SK-N-SH (cell line): ENCODE measurements at regions not wholly inside any gene's neighbourhood (a gene's known extent, or its start where the extent isn't known, plus 50 kb on each side); places are given as distances from the start of the nearest gene placed in this dataset.
A peak's percentile ranks its signal among the peaks of the same experiment; 100 is the strongest.

Source experiments
- CTCF ChIA-PET: fragments of 300-600, 350-600 bp; formaldehyde crosslinking; extraction: SDS; loops from one replicate; lab custom pipeline; 2021; lab: Yijun Ruan, JAX
- POLR2A ChIA-PET: fragments of 350-600 bp; sonication (Branson Sonifier 250); formaldehyde crosslinking; extraction: SDS; loops from one replicate; lab custom pipeline; 2020; ENCODE audit warnings: antibody characterized with exemption, inconsistent platforms; lab: Yijun Ruan, JAX
- DNase-seq: peaks from one replicate; pipeline ENCODE4 v3.0.0; 2012
- H2AFZ ChIP-seq: fragments of 200-600 bp; sonication (generic); 2 replicates; pipeline ENCODE4 v1.8.1; 2016; ENCODE audit warnings: antibody characterized with exemption, mild to moderate bottlenecking, low read depth
- H3F3A ChIP-seq: fragments of 200-600 bp; sonication (generic); replicated peaks from 2 replicates; pipeline ENCODE3; 2016; ENCODE audit warnings: antibody characterized with exemption, mild to moderate bottlenecking; ENCODE audit not compliant: insufficient read depth
- H3K27ac ChIP-seq, 2 experiments: fragments of 200-500 bp in 1 of 2; fragments of 200-600 bp in 1 of 2; sonication (Bioruptor generic) in 1 of 2; sonication (generic), shearing (Covaris generic) in 1 of 2; 2 replicates each; pipeline versions ENCODE4 v1.5.1 to v1.6.1; 2014 to 2016; ENCODE audit warnings: low read depth in 2 of 2, inconsistent platforms in 1 of 2, low read length in 1 of 2, mild to moderate bottlenecking in 1 of 2, mixed read lengths in 1 of 2
- H3K27me3 ChIP-seq: fragments of 200-600 bp; sonication (generic), shearing (Covaris generic); 2 replicates; pipeline ENCODE4 v1.6.1; 2016; ENCODE audit warnings: mixed run types; ENCODE audit not compliant: insufficient read depth
- H3K36me3 ChIP-seq, 2 experiments: fragments of 200-500 bp in 1 of 2; fragments of 200-600 bp in 1 of 2; sonication (Bioruptor generic) in 1 of 2; sonication (generic) in 1 of 2; replicated peaks in 1 of 2; 2 replicates each; pipeline versions ENCODE3 to v1.5.1; 2014 to 2016; ENCODE audit warnings: low read length in 1 of 2, mild to moderate bottlenecking in 1 of 2; ENCODE audit not compliant: insufficient read depth in 2 of 2, control insufficient read depth in 1 of 2
- H3K4me1 ChIP-seq, 2 experiments: fragments of 200-500 bp in 1 of 2; fragments of 200-600 bp in 1 of 2; sonication (Bioruptor generic) in 1 of 2; sonication (generic), shearing (Covaris generic) in 1 of 2; 2 replicates each; pipeline versions ENCODE4 v1.5.1 to v1.6.1; 2014 to 2016; ENCODE audit warnings: low read depth in 1 of 2, low read length in 1 of 2, mixed run types in 1 of 2; ENCODE audit not compliant: insufficient read depth in 2 of 2, control insufficient read depth in 1 of 2
- H3K4me2 ChIP-seq: fragments of 200-600 bp; sonication (generic), shearing (Covaris generic); 2 replicates; pipeline ENCODE4 v1.6.1; 2017; ENCODE audit warnings: mixed run types
- H3K4me3 ChIP-seq, 2 experiments: fragments of 200-500 bp in 1 of 2; fragments of 200-600 bp in 1 of 2; sonication (Bioruptor generic) in 1 of 2; sonication (generic), shearing (Covaris generic) in 1 of 2; 2 replicates each; pipeline versions ENCODE4 v1.5.1 to v1.8.1; 2014 to 2016; ENCODE audit warnings: low read depth in 2 of 2, inconsistent platforms in 1 of 2, low read length in 1 of 2, mild to moderate bottlenecking in 1 of 2, mixed read lengths in 1 of 2, moderate library complexity in 1 of 2
- H3K79me2 ChIP-seq: fragments of 200-600 bp; sonication (generic); 2 replicates; pipeline ENCODE4 v1.8.1; 2017; ENCODE audit warnings: mild to moderate bottlenecking; ENCODE audit not compliant: insufficient read depth
- H3K9ac ChIP-seq: fragments of 200-600 bp; sonication (generic); 2 replicates; pipeline ENCODE4 v1.6.1; 2017; ENCODE audit warnings: mixed run types
- H3K9me2 ChIP-seq: fragments of 200-600 bp; sonication (generic); 2 replicates; pipeline ENCODE4 v1.6.1; 2017; ENCODE audit warnings: mixed run types
- H3K9me3 ChIP-seq: fragments of 200-600 bp; sonication (generic); 2 replicates; pipeline ENCODE4 v1.6.1; 2017; ENCODE audit warnings: mixed run types, mild to moderate bottlenecking, moderate library complexity
- H4K20me1 ChIP-seq: fragments of 200-600 bp; sonication (generic); 2 replicates; pipeline ENCODE4 v1.6.1; 2017; ENCODE audit warnings: mild to moderate bottlenecking, mixed run types; ENCODE audit not compliant: insufficient read depth
- CHD2 ChIP-seq: fragments of 150-350 bp; IDR thresholded peaks from 2 replicates; pipeline ENCODE4 v1.6.1; 2018; ENCODE audit warnings: low read length; ENCODE audit not compliant: partially characterized antibody
- EZH2phosphoT487 ChIP-seq: fragments of 200-600 bp; sonication (generic); IDR thresholded peaks from 2 replicates; pipeline ENCODE4 v1.6.1; 2017; ENCODE audit warnings: low read depth, mixed run types, mild to moderate bottlenecking, antibody characterized with exemption, moderate library complexity, borderline replicate concordance
- FOSL2 ChIP-seq: IDR thresholded peaks from 2 replicates; pipeline ENCODE4 v1.4.0; 2012; ENCODE audit warnings: low read depth, mild to moderate bottlenecking, moderate library complexity, borderline replicate concordance
- FOXJ3 ChIP-seq: sonication (generic); formaldehyde crosslinking; IDR thresholded peaks from 2 replicates; pipeline ENCODE4 v1.5.1; 2020; ENCODE audit warnings: mild to moderate bottlenecking, missing genetic modification reagents
- FOXM1 ChIP-seq: IDR thresholded peaks from 2 replicates; pipeline ENCODE4 v1.4.0; 2012; ENCODE audit warnings: low read depth, mild to moderate bottlenecking
- GABPA ChIP-seq: IDR thresholded peaks from 2 replicates; pipeline ENCODE4 v1.4.0; 2012; ENCODE audit warnings: low read depth, mild to moderate bottlenecking
- GATA2 ChIP-seq: sonication (generic); formaldehyde crosslinking; IDR thresholded peaks from 2 replicates; pipeline ENCODE4 v1.5.0; 2020; ENCODE audit warnings: mild to moderate bottlenecking, missing genetic modification reagents
- NFIC ChIP-seq: IDR thresholded peaks from 2 replicates; pipeline ENCODE4 v1.4.0; 2012; ENCODE audit warnings: borderline replicate concordance
- NRF1 ChIP-seq: IDR thresholded peaks from 2 replicates; pipeline ENCODE4 v1.6.1; 2012; ENCODE audit warnings: low read depth, mild to moderate bottlenecking, low read length
- RCOR1 ChIP-seq: fragments of 150-350 bp; IDR thresholded peaks from 2 replicates; pipeline ENCODE4 v1.6.1; 2017; ENCODE audit warnings: antibody characterized with exemption, low read length
- RXRA ChIP-seq: IDR thresholded peaks from 2 replicates; pipeline ENCODE4 v1.4.0; 2012; ENCODE audit warnings: low read depth, mild to moderate bottlenecking, borderline replicate concordance
- TEAD4 ChIP-seq: IDR thresholded peaks from 2 replicates; pipeline ENCODE4 v1.4.0; 2012; ENCODE audit warnings: mild to moderate bottlenecking, borderline replicate concordance; ENCODE audit not compliant: insufficient read depth
- YY1 ChIP-seq: IDR thresholded peaks from 2 replicates; pipeline ENCODE4 v1.4.0; 2012; ENCODE audit warnings: low read depth, mild to moderate bottlenecking
- WGBS: methylation state at CpG from one replicate; pipeline ENCODE4 v1.1.6; 2017; ENCODE audit warnings: low lambda C conversion rate; 5-methylcytosine and 5-hydroxymethylcytosine counted together
- TF ChIP-seq, protein P1 (sequence below): fragments of 200-600 bp; sonication (generic); IDR thresholded peaks from 2 replicates; pipeline ENCODE4 v1.6.1; 2017; ENCODE audit warnings: antibody characterized with exemption, mild to moderate bottlenecking, moderate library complexity
- TF ChIP-seq, protein P2 (sequence below): IDR thresholded peaks from 2 replicates; pipeline ENCODE4 v1.4.0; 2012; ENCODE audit warnings: low read depth, borderline replicate concordance
- TF ChIP-seq, protein P3 (sequence below): fragments of 150-350 bp; IDR thresholded peaks from 2 replicates; pipeline ENCODE4 v1.6.1; 2017; ENCODE audit warnings: antibody characterized with exemption, low read length, low read depth, borderline replicate concordance
- TF ChIP-seq, protein P4 (sequence below): IDR thresholded peaks from 2 replicates; pipeline ENCODE4 v1.4.0; 2012; ENCODE audit warnings: low read depth

DNA sequence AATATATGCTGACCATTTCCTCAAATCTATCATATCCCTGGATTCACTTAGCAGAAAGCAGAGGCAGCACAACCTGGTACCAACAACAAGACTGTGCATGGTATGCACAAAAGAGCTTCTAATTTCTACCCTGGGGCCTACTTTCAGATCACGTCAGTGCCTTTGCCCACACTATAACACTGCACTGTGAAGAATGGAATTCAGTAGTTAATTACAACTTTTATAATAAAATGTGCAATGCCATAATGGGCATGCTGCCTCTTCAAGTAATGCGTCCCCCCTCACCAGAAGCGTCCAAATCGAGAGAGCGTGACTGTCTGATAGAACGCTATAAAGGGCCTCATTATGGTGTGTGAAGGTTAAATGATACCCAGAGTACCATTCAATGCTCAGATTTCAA lies 328.1 kb upstream of the PKDCC start:
- Histone ChIP-seq H3K27ac (no peak overlapping the region), H3F3A (no peaks in the 10 kb centered on the region), H2AFZ (peak overlapping the region; percentile 61), H3K4me2 (peak overlapping the region; percentile 38; the same call in 1 of the 2 replicates), H3K27me3 (no peaks in the 10 kb centered on the region), H3K4me1 (peaks cover 0 to 9% of the 10 kb centered on the region in 2 experiments; a peak in 2 of 4 replicates)
- DNase-seq = no peak
- TF ChIP-seq YY1 (no peak), CHD2 (no peak), GABPA (no peak), GATA2 (CRISPR knock-in tag) (no peak), FOSL2 (no peak), RXRA (no peak), FOXJ3 (CRISPR knock-in tag) (no peak), NFIC (no peak), TEAD4 (no peak), FOXM1 (no peak), RCOR1 (no peak), EZH2phosphoT487 (no peak), NRF1 (no peak)
- TF ChIP-seq, protein P1, sequence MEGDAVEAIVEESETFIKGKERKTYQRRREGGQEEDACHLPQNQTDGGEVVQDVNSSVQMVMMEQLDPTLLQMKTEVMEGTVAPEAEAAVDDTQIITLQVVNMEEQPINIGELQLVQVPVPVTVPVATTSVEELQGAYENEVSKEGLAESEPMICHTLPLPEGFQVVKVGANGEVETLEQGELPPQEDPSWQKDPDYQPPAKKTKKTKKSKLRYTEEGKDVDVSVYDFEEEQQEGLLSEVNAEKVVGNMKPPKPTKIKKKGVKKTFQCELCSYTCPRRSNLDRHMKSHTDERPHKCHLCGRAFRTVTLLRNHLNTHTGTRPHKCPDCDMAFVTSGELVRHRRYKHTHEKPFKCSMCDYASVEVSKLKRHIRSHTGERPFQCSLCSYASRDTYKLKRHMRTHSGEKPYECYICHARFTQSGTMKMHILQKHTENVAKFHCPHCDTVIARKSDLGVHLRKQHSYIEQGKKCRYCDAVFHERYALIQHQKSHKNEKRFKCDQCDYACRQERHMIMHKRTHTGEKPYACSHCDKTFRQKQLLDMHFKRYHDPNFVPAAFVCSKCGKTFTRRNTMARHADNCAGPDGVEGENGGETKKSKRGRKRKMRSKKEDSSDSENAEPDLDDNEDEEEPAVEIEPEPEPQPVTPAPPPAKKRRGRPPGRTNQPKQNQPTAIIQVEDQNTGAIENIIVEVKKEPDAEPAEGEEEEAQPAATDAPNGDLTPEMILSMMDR = no peak
- TF ChIP-seq, protein P2, sequence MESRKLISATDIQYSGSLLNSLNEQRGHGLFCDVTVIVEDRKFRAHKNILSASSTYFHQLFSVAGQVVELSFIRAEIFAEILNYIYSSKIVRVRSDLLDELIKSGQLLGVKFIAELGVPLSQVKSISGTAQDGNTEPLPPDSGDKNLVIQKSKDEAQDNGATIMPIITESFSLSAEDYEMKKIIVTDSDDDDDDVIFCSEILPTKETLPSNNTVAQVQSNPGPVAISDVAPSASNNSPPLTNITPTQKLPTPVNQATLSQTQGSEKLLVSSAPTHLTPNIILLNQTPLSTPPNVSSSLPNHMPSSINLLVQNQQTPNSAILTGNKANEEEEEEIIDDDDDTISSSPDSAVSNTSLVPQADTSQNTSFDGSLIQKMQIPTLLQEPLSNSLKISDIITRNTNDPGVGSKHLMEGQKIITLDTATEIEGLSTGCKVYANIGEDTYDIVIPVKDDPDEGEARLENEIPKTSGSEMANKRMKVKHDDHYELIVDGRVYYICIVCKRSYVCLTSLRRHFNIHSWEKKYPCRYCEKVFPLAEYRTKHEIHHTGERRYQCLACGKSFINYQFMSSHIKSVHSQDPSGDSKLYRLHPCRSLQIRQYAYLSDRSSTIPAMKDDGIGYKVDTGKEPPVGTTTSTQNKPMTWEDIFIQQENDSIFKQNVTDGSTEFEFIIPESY = no peak
- TF ChIP-seq, protein P3, sequence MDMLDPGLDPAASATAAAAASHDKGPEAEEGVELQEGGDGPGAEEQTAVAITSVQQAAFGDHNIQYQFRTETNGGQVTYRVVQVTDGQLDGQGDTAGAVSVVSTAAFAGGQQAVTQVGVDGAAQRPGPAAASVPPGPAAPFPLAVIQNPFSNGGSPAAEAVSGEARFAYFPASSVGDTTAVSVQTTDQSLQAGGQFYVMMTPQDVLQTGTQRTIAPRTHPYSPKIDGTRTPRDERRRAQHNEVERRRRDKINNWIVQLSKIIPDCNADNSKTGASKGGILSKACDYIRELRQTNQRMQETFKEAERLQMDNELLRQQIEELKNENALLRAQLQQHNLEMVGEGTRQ = no peak
- TF ChIP-seq, protein P4, sequence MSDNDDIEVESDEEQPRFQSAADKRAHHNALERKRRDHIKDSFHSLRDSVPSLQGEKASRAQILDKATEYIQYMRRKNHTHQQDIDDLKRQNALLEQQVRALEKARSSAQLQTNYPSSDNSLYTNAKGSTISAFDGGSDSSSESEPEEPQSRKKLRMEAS = no peak
- TF ChIP-seq, all 33 proteins: peak for 0
- Histone ChIP-seq H4K20me1 (no peaks in the 10 kb centered on the region), H3K79me2 (no peaks in the 10 kb centered on the region), H3K9ac (no peak overlapping the region), H3K9me3 (no peaks in the 10 kb centered on the region), H3K4me3 (no peak overlapping the region), H3K36me3 (no peaks in the 10 kb centered on the region), H3K9me2 (no peaks in the 10 kb centered on the region)
- POLR2A ChIA-PET = interaction anchor here (0.6 kb wide), 1 partner anchor 302 kb away, joined by 3 read pairs; no protein-coding TSS in a partner anchor
- CTCF ChIA-PET = interaction anchor here (1.2 to 2.7 kb wide), 2 partner anchors 21 to 305 kb away, joined by 3 to 20 read pairs; no protein-coding TSS in a partner anchor
- 84% methylated on average over 6 of the region's 6 CpGs for WGBS
